SK-N-SH (cell line): ENCODE measurements at regions not wholly inside any gene's neighbourhood (a gene's known extent, or its start where the extent isn't known, plus 50 kb on each side); places are given as distances from the start of the nearest gene placed in this dataset.

ENCODE experiments used
- CTCF ChIA-PET: fragments of 300-600, 350-600 bp; formaldehyde crosslinking; extraction: SDS; loops from one replicate; lab custom pipeline; 2021; lab: Yijun Ruan, JAX
- POLR2A ChIA-PET: fragments of 350-600 bp; sonication (Branson Sonifier 250); formaldehyde crosslinking; extraction: SDS; loops from one replicate; lab custom pipeline; 2020; ENCODE audit warnings: antibody characterized with exemption, inconsistent platforms; lab: Yijun Ruan, JAX
- DNase-seq: peaks from one replicate; pipeline ENCODE4 v3.0.0; 2012
- H2AFZ ChIP-seq: fragments of 200-600 bp; sonication (generic); 2 replicates; pipeline ENCODE4 v1.8.1; 2016; ENCODE audit warnings: antibody characterized with exemption, mild to moderate bottlenecking, low read depth
- H3F3A ChIP-seq: fragments of 200-600 bp; sonication (generic); replicated peaks from 2 replicates; pipeline ENCODE3; 2016; ENCODE audit warnings: antibody characterized with exemption, mild to moderate bottlenecking; ENCODE audit not compliant: insufficient read depth
- H3K27ac ChIP-seq, 2 experiments: fragments of 200-500 bp in 1 of 2; fragments of 200-600 bp in 1 of 2; sonication (Bioruptor generic) in 1 of 2; sonication (generic), shearing (Covaris generic) in 1 of 2; 2 replicates each; pipeline versions ENCODE4 v1.5.1 to v1.6.1; 2014 to 2016; ENCODE audit warnings: low read depth in 2 of 2, inconsistent platforms in 1 of 2, low read length in 1 of 2, mild to moderate bottlenecking in 1 of 2, mixed read lengths in 1 of 2
- H3K27me3 ChIP-seq: fragments of 200-600 bp; sonication (generic), shearing (Covaris generic); 2 replicates; pipeline ENCODE4 v1.6.1; 2016; ENCODE audit warnings: mixed run types; ENCODE audit not compliant: insufficient read depth
- H3K36me3 ChIP-seq, 2 experiments: fragments of 200-500 bp in 1 of 2; fragments of 200-600 bp in 1 of 2; sonication (Bioruptor generic) in 1 of 2; sonication (generic) in 1 of 2; replicated peaks in 1 of 2; 2 replicates each; pipeline versions ENCODE3 to v1.5.1; 2014 to 2016; ENCODE audit warnings: low read length in 1 of 2, mild to moderate bottlenecking in 1 of 2; ENCODE audit not compliant: insufficient read depth in 2 of 2, control insufficient read depth in 1 of 2
- H3K4me1 ChIP-seq, 2 experiments: fragments of 200-500 bp in 1 of 2; fragments of 200-600 bp in 1 of 2; sonication (Bioruptor generic) in 1 of 2; sonication (generic), shearing (Covaris generic) in 1 of 2; 2 replicates each; pipeline versions ENCODE4 v1.5.1 to v1.6.1; 2014 to 2016; ENCODE audit warnings: low read depth in 1 of 2, low read length in 1 of 2, mixed run types in 1 of 2; ENCODE audit not compliant: insufficient read depth in 2 of 2, control insufficient read depth in 1 of 2
- H3K4me2 ChIP-seq: fragments of 200-600 bp; sonication (generic), shearing (Covaris generic); 2 replicates; pipeline ENCODE4 v1.6.1; 2017; ENCODE audit warnings: mixed run types
- H3K4me3 ChIP-seq, 2 experiments: fragments of 200-500 bp in 1 of 2; fragments of 200-600 bp in 1 of 2; sonication (Bioruptor generic) in 1 of 2; sonication (generic), shearing (Covaris generic) in 1 of 2; 2 replicates each; pipeline versions ENCODE4 v1.5.1 to v1.8.1; 2014 to 2016; ENCODE audit warnings: low read depth in 2 of 2, inconsistent platforms in 1 of 2, low read length in 1 of 2, mild to moderate bottlenecking in 1 of 2, mixed read lengths in 1 of 2, moderate library complexity in 1 of 2
- H3K79me2 ChIP-seq: fragments of 200-600 bp; sonication (generic); 2 replicates; pipeline ENCODE4 v1.8.1; 2017; ENCODE audit warnings: mild to moderate bottlenecking; ENCODE audit not compliant: insufficient read depth
- H3K9ac ChIP-seq: fragments of 200-600 bp; sonication (generic); 2 replicates; pipeline ENCODE4 v1.6.1; 2017; ENCODE audit warnings: mixed run types
- H3K9me2 ChIP-seq: fragments of 200-600 bp; sonication (generic); 2 replicates; pipeline ENCODE4 v1.6.1; 2017; ENCODE audit warnings: mixed run types
- H3K9me3 ChIP-seq: fragments of 200-600 bp; sonication (generic); 2 replicates; pipeline ENCODE4 v1.6.1; 2017; ENCODE audit warnings: mixed run types, mild to moderate bottlenecking, moderate library complexity
- H4K20me1 ChIP-seq: fragments of 200-600 bp; sonication (generic); 2 replicates; pipeline ENCODE4 v1.6.1; 2017; ENCODE audit warnings: mild to moderate bottlenecking, mixed run types; ENCODE audit not compliant: insufficient read depth
- FOSL2 ChIP-seq: IDR thresholded peaks from 2 replicates; pipeline ENCODE4 v1.4.0; 2012; ENCODE audit warnings: low read depth, mild to moderate bottlenecking, moderate library complexity, borderline replicate concordance
- GATA2 ChIP-seq: sonication (generic); formaldehyde crosslinking; IDR thresholded peaks from 2 replicates; pipeline ENCODE4 v1.5.0; 2020; ENCODE audit warnings: mild to moderate bottlenecking, missing genetic modification reagents
- SIN3A ChIP-seq: IDR thresholded peaks from 2 replicates; pipeline ENCODE4 v1.6.1; 2012; ENCODE audit warnings: low read depth, mild to moderate bottlenecking, low read length, moderate library complexity, borderline replicate concordance
- WGBS: methylation state at CpG from one replicate; pipeline ENCODE4 v1.1.6; 2017; ENCODE audit warnings: low lambda C conversion rate; 5-methylcytosine and 5-hydroxymethylcytosine counted together
- TF ChIP-seq, protein P1 (sequence below): fragments of 200-600 bp; sonication (generic); IDR thresholded peaks from 2 replicates; pipeline ENCODE4 v1.6.1; 2017; ENCODE audit warnings: antibody characterized with exemption, mild to moderate bottlenecking, moderate library complexity
- TF ChIP-seq, protein P2 (sequence below): fragments of 150-350 bp; IDR thresholded peaks from 2 replicates; pipeline ENCODE4 v1.6.1; 2017; ENCODE audit warnings: antibody characterized with exemption, low read length, low read depth, borderline replicate concordance
- TF ChIP-seq, protein P3 (sequence below): IDR thresholded peaks from 2 replicates; pipeline ENCODE4; 2012

DNA sequence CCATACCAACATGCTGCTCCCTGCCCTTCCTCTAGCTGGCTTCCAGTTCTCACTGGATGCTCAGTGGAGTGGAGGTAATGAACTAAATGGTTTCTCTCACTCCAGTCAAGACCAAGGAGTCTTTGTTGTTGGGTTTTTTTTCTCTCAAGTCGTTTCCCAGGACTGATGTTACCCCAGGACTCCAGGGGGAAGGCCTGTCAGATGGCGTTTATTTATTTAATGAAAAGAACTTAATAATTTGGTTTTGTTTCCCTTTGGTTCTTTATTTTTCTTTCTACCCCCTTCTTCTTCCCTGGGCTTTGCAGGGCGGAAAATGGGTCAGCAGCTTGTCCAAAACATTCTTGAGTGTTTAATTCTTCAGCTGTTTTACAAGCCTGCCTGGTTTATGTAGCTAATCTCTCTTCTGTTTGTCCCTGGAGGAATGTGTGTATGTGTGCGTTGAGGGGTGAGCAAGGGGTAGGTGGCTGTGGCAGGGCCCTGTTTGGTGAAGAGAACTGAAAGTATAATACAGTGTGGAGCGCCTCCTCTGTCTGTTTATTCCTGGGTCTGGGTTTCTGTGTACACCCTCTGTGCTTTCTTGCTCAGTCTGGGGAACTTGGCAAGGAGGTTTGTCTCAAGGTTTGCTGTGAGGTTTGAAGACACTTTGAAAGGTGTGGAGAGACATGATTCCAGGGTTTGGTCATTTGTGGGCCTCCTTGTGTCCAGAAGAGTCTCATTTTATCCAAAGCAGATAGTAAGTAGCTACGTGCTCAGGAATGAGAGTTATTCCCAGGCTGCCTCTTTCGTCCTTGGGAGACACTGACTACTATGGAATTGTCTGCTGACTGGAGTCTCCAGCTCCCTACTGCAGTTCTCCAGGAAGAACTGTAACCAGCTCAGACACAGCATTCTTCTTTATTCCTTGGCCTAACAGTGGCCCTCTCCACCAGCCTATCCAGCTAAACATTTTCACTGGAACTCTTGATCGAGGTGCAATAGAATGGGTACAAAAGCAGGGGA is 175.5 kb downstream of the ADAMTS15 start:
- no peak for DNase-seq
- Histone ChIP-seq H3K36me3 (no peaks in the 10 kb centered on the region), H3K9me3 (no peaks in the 10 kb centered on the region; the same call in 1 of the 2 replicates), H3K4me1 (no peaks in the 10 kb centered on the region), H3K4me2 (no peak overlapping the region), H3K79me2 (no peaks in the 10 kb centered on the region), H3K9me2 (no peaks in the 10 kb centered on the region), H3K4me3 (no peak overlapping the region), H3F3A (no peaks in the 10 kb centered on the region), H3K27me3 (no peaks in the 10 kb centered on the region), H3K27ac (no peak overlapping the region), H4K20me1 (no peaks in the 10 kb centered on the region), H3K9ac (no peak overlapping the region), H2AFZ (no peak overlapping the region)
- CTCF ChIA-PET: no interaction called here
- TF ChIP-seq, protein P1, sequence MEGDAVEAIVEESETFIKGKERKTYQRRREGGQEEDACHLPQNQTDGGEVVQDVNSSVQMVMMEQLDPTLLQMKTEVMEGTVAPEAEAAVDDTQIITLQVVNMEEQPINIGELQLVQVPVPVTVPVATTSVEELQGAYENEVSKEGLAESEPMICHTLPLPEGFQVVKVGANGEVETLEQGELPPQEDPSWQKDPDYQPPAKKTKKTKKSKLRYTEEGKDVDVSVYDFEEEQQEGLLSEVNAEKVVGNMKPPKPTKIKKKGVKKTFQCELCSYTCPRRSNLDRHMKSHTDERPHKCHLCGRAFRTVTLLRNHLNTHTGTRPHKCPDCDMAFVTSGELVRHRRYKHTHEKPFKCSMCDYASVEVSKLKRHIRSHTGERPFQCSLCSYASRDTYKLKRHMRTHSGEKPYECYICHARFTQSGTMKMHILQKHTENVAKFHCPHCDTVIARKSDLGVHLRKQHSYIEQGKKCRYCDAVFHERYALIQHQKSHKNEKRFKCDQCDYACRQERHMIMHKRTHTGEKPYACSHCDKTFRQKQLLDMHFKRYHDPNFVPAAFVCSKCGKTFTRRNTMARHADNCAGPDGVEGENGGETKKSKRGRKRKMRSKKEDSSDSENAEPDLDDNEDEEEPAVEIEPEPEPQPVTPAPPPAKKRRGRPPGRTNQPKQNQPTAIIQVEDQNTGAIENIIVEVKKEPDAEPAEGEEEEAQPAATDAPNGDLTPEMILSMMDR: 0 out of 2 replicates have a peak, but pooled peaks have one; percentile 11
- TF ChIP-seq SIN3A (no peak), GATA2 (CRISPR knock-in tag) (no peak)
- 57% methylated on average over 7 of the region's 8 CpGs for WGBS
- POLR2A ChIA-PET: no interaction called here

DNA sequence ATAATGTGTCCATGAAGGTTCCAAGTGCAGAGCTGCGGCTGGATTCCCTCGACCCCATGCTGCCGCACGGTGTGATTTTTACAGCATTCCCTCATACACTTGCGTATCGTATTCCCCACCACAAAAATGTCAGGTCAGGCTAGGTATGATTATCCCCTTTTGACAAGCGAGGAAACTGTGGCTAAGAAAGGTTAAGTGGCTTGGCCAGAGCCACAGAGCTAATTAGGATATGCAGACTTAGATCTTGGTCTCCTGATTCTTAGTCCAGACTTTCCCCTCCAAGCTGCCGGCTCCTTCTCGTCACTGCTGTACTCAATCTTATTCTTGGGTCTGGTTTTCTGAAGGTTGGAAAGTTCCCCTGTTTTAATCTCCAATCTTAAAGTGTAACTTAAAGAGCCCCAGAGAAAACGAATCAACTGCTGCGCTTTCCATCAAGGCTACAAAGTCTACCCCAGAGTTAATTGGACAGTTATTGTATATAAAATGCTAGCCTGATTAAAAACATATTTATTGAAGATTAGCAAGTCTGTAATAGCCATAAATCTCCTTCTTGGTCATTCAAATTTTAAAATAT is 176.6 kb downstream of the ADAMTS15 start:
- no peaks in the 10 kb centered on the region for H3K79me2 ChIP-seq
- no peak overlapping the region for H3K4me3 ChIP-seq
- ChIA-PET POLR2A (no interaction called here), CTCF (no interaction called here)
- no peak for DNase-seq
- no peaks in the 10 kb centered on the region for H3K9me2 ChIP-seq
- no peak overlapping the region for H3K4me2 ChIP-seq
- H3K27ac ChIP-seq: no peak overlapping the region
- TF ChIP-seq FOSL2: no peak
- no peaks in the 10 kb centered on the region for H3K36me3 ChIP-seq
- H3K9ac ChIP-seq: no peak overlapping the region
- no peak overlapping the region for H2AFZ ChIP-seq
- no peaks in the 10 kb centered on the region for H3K9me3 ChIP-seq
- H3K27me3 ChIP-seq: no peaks in the 10 kb centered on the region
- 85% methylated on average over 11 of the region's 11 CpGs for WGBS
- H4K20me1 ChIP-seq: no peaks in the 10 kb centered on the region
- H3F3A ChIP-seq: no peaks in the 10 kb centered on the region
- H3K4me1 ChIP-seq: no peaks in the 10 kb centered on the region

- Histone ChIP-seq H4K20me1 (no peaks in the 10 kb centered on the region), H3K4me2 (no peak overlapping the region), H3K9me2 (no peaks in the 10 kb centered on the region), H3K4me3 (no peak overlapping the region), H3K9ac (no peak overlapping the region), H3K27ac (no peak overlapping the region), H2AFZ (no peak overlapping the region), H3K36me3 (no peaks in the 10 kb centered on the region), H3F3A (no peaks in the 10 kb centered on the region), H3K9me3 (no peaks in the 10 kb centered on the region), H3K4me1 (no peaks in the 10 kb centered on the region), H3K79me2 (no peaks in the 10 kb centered on the region), H3K27me3 (no peaks in the 10 kb centered on the region)
- DNase-seq: no peak
- 76% methylated on average over 15 of the region's 15 CpGs for WGBS
- ChIA-PET POLR2A (no interaction called here), CTCF (interaction anchor here (0.7 kb wide), 1 partner anchor 884 kb away, joined by 3 read pairs; no protein-coding TSS in a partner anchor)
- TF ChIP-seq, protein P2, sequence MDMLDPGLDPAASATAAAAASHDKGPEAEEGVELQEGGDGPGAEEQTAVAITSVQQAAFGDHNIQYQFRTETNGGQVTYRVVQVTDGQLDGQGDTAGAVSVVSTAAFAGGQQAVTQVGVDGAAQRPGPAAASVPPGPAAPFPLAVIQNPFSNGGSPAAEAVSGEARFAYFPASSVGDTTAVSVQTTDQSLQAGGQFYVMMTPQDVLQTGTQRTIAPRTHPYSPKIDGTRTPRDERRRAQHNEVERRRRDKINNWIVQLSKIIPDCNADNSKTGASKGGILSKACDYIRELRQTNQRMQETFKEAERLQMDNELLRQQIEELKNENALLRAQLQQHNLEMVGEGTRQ: no peak
- TF ChIP-seq, protein P3, sequence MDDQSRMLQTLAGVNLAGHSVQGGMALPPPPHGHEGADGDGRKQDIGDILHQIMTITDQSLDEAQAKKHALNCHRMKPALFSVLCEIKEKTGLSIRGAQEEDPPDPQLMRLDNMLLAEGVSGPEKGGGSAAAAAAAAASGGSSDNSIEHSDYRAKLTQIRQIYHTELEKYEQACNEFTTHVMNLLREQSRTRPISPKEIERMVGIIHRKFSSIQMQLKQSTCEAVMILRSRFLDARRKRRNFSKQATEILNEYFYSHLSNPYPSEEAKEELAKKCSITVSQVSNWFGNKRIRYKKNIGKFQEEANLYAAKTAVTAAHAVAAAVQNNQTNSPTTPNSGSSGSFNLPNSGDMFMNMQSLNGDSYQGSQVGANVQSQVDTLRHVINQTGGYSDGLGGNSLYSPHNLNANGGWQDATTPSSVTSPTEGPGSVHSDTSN: no peak
Measured at GRCh38 chr11:130625578-130626306, 177.3 kb downstream of the ADAMTS15 start.
